ENCODE measurements at regions not wholly inside any gene's neighbourhood (a gene's known extent, or its start where the extent isn't known, plus 50 kb on each side); places are given as distances from the start of the nearest gene placed in this dataset.

DNA sequence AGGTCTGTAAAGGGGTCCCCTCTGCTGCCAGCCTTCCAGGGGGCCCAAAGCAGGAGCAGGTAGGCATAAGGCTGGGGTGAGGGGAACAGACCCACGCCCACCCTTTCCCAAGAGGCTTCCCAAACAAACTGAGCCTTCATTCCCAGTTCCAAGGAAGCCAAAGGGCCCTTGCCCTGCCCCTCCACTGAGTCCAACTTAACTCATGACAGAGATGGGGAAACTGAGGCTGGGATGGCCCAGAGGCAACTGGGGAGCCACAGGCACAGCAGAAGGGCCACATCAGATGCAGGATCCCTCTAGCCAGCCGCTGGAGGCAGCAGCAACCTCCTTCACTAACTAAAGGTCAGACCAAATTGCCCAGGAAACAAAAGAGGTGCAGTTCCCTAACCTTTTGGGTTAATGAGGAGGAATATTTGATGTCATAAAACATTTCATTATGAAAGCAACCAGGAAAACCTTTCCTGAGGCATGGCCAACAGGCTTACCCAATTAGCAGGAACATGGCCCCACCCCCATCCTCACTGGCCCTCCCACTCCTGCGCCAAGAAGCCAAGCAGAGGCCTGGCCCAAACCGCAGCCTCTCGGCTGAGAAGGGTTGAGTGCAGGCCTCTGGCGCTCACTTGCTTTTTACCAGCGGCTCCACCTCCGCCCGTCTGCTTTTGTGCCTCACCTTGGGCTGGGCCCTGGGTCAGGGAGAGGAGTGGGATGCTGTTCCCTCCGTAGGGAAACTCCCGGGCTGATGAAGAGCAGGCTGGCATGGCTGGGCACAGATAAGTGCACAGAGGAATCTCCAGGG, 293.5 kb upstream of the RTL1 start:
- DNase-seq, result no peak

DNA sequence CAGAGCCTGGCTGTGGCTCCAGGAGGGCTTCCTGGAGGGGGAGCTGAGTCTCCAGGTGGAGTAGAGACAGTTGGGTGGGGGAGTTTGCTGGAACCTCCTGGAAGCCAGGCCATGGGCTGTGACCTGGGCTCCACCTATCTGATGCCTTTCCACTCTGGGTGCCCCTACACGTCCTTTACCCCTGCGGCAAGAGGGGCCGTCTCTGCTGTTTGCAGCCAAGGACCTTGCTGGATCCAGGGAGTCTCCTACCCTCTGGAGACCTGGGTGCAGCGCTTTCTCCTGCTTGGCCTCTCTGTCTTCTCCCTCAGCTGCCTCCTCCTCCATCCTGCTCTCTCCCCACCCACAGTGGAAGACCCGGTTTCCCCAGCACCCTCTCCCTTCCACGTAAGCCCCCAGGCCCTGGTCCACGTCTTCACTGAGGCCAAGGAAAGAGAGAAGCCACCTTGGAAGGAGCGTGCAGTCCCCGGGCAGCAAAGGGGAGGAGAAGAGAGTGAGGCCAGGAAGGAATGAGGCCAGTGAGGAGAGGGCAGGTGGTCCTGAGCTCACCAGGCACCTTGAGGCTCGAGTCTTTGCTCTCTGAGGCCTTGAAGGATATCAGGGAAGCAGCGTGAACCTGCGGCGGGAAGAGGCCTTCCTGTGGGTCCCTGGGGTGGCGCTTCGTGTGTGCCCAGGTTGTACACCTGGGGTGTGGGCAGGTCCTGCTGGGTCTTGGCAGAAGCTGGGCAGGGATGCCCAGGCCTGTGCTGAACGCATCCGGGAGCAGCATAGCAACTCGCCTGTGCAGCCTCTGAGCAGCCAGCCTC, 294.3 kb upstream of the RTL1 start:
- no peak for DNase-seq

DNA sequence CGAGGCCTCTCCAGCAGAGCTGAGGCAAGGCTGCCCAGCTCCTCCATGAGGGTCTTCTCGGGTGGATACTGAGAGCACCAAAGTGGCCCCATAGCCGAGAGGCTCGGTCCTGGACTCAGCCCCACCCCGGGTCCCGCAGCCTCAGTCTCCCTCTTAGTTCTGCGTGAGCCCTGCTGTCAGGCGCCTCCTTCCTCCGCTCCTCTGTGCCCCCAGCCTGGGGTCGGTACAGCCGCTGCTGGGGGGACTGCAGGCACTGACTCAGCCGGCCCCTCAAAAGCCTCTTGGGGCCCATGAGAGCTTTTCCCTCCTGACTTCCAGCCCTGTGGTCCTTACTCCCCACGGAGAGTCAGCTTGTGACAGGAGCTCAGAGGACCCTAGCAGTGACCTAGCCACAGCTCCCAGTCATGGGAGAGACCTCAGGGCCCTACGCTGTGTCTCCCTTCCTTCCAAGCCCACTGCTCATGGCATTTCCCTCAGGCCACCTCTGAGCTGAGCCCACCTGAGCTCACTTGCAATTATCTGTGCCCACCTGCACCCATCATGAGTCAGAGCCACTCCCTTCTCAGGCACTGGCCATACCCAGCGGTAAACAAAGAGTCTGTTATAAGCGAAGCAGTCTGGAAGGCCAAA, 295.0 kb upstream of the RTL1 start:
- DNase-seq, result no peak

DNA sequence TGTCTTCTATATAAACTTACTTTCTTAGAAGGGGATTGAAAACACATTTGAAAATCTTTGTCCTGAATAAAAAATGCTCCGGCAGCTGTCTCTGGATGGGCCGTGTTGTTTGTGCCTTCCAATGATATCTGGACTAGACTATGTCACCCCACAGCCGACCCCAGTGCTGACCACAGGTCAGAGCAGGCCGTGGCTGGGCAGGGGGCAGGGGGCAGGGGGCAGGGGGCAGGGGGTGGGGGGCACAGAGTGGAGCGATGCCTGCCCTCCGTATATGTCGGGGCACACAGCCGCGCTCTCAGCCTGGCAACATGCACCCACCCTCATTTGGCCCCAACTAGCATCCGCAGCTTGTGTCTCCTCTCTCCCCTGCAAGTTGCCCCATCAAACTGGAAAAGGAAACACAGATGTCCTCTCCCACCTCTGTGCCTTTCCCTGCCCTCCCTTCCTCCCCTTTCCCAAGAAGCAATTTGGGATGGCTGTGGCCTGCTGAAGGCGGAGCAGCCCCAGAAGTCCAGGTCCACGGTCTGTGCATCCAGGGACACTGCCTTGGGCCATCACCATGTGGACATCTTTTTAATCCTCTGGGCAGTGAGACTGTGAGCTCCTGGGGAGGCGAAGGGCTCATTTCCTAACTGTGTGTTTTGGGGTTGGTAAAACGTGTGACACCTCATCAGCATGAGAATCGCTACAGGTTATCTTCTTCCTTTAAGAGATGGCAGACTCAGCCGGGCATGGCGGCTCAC, 295.7 kb upstream of the RTL1 start:
- DNase-seq, result no peak

DNA sequence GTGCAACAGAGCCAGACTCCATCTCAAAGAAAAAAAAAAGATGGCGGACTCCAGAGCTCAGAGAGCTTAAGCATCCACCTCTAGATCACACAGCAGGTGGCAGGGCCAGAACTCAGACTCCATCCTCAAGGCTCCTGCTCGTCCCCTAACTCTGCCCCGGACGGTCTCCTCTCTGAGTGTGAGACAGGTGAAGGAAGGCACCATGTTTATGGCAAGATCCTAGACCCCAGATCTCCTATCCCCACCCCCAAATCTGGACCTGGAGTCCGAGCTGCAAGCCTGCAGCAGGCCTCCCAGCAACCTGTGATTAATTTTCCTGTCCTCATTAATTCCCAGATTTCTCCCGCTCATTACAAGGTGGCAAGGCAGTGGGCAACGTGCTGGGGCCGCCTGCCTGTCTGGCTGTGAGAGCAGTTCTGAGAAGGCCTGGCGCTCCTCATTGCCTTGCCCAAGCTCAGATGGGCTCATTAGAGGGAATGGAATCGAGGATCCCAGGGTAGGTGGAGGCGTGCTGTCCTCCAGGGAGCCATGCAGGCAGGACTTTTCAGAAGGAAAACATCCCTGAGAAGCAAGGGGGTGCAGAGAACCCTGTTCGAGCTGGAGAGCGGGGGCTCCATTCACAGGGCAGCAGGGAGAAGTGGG, 296.6 kb upstream of the RTL1 start:
- DNase-seq, result no peak

DNA sequence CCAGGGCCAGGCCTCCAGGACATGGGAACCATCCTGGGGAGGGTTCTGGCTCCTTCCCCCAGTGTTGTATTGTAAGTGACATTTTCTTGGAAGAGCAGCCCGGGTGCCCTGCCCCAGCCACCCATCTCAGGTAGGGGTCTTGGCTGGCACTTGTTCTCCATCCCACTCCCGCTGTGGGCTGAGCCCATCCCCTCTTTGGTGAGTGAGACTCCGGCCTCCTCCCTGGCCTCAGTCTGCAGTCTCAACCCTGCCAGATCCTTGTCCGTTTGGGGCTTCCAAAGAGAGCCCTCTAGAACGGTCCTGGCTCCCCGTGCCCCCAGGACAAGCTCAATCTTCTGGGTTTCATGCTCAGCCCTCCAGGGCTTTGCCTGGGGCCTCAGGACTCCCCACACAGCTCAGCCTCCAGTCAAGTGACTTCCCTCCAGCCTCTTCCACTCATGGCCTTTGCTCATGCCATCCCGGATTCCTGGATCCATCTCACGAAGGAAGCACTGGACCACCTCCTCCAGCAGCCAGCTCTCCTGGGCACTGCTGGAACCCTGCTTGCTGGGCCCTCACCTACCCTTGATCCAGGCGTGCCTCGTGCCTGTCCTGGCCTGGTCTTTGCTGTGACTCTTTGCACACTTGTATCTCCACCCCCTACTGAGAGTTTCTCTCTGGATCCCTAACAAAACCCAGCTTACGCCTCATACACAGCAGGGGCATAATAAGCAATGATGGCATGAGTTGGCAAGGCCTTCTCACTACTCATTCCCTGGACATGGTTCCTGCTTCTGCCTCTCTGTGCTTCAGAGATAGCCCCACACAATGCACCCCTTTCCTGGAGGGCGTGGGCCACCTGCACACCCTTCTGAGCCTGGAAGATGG, 297.4 kb upstream of the RTL1 start:
- no peak for DNase-seq

DNA sequence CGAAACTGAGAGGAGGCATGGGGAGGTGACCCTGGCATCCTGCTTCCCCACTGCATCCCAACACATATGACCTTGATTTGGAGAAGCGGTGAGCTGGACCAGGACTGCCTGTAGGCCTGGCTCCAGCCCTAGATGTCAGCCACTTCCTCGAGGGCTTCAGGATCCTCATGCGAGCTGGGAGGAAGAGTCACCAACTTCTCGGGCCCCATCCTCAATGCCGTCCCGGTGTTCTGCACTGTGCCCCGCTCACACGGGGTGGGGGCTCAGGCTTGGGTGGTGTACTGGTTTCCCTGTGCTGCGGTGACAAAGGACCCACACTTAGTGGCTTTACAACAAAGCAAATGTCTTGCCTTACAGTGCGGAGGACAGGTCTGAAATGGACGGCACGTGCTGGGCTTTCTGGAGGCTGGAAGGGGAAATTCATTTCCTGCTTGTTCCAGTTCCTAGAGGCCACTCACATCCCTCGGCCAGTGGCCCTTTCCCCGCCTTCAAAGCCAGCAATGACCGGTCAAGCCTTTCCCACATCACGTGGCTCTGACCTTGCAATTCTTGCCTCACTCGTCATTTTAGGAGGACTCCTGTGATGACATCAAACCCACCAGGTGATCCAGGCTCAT, 298.1 kb upstream of the RTL1 start:
- no peak for DNase-seq

DNA sequence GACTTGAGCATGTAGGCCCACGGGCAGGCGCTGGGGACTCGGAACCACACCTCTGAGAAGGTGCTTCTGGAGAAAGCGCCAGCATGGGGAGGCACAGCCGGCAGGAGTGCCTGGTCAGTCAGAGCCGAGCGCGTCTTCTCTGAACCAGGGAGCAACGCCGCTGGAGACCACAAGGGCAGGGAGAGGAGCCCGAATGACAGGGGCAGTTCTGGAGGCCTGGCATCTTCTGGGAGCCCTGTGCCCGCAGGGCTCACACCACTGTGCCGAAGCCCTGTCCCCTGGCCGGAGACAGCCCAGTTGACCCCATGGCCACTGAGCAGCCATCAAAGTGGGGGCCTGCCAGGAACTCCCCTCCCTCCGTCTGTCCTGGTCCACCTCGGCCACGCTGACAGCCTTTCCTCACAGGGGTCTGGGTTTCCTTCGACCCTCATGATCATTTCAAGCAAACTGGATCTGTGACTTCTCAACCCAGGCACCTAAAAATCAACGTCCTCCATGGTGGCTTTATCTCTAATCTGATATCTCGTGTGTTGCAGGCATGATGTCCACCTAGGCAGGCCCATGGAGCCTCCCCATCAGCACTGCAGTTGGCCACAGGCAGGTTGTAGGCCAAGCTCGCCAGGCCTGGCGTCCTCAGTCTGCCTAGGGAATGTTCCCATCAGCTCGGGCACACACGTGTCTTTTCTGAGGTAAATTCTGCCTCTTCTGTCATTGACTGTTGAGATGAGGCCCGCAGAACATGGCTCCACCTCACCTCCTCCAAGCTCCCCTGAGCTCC, 299.3 kb upstream of the RTL1 start:
- no peak for DNase-seq

DNA sequence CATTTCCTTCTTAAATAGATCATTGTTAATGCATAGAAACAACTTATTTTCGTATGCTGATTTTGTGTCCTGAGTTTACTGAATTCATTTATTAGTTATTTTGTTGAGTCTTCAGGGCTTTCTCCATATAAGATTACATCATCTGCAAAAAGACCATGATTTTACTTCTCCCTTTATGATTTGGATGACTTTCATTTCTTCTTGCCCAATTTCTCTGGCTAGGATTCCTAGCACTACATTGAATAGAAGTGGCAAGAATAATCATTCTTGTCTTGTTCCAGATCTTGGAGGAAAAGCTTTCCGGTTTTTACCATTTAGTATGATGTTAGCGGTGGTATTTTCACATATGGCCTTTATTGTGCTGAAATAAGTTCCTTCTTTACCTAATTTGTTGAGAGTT, 303.0 kb upstream of the RTL1 start:
- no peak for DNase-seq

DNA sequence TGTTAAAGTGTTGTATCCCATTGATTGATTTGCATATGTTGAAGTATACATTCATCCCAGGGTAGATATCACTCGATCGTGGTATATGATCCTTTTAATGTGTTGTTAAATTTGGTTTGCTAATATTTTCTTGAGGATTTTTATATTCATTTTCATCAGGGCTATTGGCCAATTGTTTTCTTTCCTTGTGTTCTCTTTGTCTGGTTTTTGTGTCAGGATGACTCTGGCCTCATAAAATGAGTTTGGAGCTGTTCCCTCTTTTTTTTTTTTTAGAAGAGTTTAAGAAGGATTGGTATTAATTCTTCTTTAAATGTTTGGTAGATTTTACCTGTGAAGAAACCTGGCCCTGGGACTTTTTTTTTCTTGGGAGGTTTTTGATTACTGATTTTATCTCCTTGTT, 303.5 kb upstream of the RTL1 start:
- DNase-seq, result no peak

DNA sequence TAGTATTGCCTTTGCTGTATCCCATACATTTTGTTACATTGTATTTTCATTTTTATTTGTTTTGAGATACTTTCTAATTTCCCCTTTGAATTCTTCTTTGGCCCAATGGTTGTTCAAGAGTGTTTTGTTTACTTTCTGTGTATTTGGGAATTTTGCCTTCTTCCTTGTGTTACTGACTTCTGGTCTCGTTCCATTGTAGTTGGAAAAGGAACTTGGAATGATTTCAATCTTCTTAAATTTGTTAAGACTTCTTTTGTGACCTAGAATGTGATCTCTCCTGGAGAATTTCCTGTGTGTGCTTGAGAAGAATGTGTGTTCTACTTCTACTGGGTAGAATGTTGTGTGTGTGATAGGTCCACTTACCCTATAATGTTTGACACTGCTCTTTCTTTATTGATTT, 304.4 kb upstream of the RTL1 start:
- DNase-seq, result no peak

DNA sequence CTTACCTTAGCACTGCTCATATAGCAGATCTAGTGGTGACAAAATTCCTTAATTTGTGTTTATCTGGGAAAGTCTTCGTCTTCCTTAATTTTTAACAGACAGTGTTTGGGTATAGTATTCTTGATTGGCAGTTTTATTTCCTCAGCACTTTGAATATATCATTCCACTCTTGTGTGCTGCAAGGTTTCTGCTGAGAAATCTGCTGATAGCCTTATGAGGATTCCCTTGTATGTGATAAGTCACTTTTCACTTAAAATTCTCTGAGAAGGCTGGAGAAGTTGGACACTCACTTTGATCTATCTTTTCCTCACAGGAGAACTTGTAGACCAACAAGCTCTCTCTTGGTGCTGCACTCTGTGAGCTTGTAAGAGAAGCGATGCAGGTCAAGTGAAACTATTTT, 306.1 kb upstream of the RTL1 start:
- no peak for DNase-seq

DNA sequence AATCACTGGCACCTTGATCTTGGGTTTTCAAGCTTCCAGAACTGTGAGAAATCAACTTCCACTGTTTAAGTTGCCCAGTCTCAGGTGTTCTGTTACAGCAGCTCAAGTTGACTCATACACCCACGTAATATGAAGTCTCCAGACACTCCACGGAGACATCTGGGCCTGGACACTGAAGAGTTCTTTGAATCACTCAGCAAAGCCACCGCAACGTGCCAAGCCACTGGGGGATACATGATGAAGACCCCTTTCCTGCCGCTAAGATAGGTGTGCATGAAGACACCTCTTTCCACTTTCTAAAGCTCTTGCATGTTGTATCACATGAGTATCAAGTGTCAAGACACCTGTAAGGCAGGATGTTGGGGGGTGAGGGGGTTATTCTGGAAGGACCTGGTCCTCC, 311.7 kb upstream of the RTL1 start:
- DNase-seq, result no peak

DNA sequence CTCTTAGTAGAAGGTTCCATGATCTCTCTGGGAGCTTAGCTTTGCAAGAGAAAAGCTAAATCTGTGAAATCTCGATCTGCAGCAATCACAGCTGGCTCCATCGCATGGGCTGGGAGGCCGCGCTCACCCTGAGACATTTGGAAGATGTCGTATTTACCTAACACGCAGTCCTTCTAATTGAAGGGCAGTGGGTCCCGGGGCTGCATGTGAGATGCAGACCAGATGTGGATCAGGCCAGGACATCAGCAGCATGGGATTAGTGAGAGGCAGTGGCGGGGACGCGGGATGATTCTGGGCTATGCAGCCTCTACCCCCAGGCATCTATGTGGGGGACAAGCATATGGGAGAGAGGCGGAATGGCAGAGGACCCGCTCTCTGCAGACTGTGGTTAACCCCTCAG, 312.4 kb upstream of the RTL1 start:
- no peak for DNase-seq

DNA sequence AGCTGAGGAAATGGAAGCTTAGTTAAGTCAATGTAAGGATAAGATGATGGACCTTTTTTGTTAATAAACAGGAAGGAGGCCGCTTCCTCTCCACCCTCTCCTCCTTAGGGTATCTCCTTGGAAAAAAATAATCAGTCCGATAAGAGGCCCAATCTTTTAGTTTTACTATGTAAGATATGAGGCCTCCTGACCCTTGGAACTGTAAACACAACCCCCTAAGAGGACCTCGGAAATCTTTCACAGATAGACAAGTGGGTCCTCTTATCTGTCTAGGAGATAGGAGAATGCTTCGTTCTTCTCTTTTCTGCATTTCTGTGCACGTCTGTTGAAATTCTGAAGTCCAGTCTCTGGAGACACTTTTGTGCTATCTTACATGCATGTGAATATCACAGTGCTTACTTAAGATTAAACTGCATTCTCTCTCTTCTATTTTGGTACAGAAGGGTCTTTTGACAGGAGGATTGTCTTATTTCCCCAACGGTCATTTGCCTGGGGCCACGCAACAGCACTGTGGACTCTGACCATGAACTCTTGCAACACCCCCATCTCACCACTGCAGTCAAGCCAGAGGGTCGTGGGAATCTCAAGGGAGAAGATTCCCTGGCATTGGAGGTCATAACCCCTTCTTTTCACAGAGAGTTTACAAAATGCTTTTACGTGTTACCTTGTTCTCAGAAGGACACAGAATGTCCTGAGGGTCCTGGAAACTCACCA, 313.0 kb upstream of the RTL1 start:
- DNase-seq, result no peak

DNA sequence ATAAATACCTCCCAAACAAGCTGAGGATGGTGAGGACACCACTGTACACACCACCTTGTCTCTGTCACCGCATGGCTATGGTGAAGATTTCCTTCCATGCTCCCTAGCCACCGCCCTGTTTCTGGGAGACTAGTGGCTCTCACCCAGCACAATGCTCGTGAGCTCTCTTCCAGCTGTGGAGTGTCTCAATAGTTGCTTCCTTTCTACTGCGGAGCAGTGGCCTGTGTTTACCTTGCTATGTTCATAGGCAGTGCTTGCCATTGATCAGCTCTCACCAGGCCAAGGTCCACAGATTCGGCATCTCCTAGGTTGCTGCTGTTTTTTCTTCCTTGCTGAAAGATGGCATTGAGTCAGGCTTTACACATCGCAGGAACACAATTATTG, 313.6 kb upstream of the RTL1 start:
- no peak for DNase-seq

DNA sequence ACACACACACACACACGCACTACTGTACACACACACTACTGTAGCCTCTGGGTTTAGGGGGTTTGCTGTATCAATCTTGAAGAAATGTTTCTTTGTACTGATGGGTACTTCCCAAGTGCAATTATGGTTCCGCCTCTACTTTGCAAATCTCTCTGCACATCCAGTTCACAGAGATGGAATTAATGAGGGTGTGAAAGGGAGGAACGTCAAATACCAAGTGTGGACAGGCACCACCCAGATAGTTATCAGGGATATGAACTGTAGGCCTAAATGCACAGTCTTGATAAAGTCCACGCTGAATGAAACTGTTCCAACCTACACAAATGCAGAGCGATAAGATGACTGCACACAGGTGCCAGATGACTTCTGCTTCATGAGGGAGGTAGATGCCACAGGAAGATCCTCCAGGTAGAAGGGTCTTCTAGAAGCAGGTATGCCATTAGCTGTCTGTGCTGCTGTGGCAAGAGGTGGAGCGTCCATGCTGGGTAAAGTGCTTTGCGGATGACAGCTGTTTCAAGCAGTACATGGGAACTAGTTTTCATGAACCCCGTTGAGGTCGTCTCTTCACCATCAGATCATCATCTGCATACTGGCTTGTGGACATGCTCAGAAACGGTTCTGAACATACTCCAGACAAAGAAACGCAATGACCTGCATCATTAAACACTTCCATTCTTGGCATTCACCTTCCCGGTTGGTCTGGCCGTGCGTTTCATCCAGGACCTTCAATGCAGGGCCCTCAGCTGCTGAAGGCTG, 314.3 kb upstream of the RTL1 start:
- DNase-seq, result no peak

DNA sequence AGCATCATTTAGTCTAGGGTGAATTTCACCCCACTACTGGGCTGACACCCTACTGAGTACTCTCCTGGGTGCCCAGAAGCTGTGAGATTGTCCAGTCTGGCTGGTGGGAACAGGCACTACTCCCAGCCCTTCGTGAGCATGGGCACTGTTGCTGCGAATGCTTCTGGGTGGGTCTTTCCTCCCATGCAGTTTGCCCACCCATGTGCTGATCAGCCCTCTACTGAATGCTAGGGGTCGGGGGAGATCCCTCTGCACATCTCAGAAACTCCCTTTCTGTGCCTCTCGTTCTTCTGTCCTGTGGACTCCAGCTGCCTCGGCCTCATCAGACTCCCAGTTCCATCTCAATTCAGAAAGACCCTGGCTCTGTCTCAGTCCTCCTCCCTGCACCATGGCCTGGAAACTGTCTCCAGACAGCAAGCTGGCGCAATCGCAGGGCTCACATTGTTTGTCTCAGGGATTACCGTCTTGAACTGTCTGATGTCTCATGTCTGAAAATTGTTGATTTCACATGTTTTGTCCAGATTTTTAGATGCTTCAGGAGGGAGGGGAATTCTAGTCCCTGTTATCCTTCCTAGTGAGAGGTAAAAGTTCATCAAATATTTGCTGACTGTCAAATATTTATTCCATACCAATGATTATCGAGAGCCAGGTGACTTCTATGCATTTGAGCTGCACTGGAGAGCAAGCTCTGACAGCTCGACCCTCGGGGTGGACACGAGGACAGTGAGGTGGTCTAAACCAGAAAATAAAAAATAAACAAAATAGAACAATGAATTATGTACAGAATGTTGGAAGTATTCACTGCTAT, 316.6 kb upstream of the RTL1 start:
- no peak for DNase-seq

Measured in NCI-H345 (cell line).